T47D (cell line): ENCODE measurements at regions not wholly inside any gene's neighbourhood (a gene's known extent, or its start where the extent isn't known, plus 50 kb on each side); places are given as distances from the start of the nearest gene placed in this dataset.

ENCODE experiments used
- DNase-seq, 2 experiments: peaks; one replicate each; pipeline versions ENCODE4 v3.0.0 to v3.0.0-alpha.2; 2011 to 2012; ENCODE audit warnings: low read depth in 1 of 2, low spot score in 1 of 2
- JUND ChIP-seq: IDR thresholded peaks from 2 replicates; pipeline ENCODE4 v1.6.1; 2012; ENCODE audit warnings: low read depth
- in situ Hi-C: cut with HindIII; loops from 2 replicates; pipeline ENCODE4 v1.10.0; 2016; ENCODE audit warnings: low sequenced_read_pairs, low pct_unique_long_range_greater_than_20kb

DNA sequence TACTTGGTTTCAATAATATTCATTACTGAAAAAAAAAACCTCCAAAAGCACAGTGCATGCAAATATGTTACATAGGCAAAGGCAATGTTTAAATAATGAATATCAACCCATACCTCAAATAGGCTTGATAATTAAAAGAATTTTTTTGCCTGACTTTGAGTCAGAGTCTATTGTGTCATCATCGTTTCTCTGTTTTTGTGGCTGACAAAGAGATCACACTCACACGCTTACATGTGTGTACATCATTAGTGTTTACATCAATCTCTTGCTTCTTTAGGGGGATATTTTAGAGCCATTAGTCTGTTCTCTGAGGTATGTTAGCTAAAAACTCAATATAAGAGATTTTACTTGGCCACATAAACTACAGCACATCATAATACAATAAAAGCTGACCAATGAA, 150.3 kb upstream of the MMADHC start:
- in situ Hi-C loops: no loop called here
- no peak for TF ChIP-seq JUND
- no peak for DNase-seq

DNA sequence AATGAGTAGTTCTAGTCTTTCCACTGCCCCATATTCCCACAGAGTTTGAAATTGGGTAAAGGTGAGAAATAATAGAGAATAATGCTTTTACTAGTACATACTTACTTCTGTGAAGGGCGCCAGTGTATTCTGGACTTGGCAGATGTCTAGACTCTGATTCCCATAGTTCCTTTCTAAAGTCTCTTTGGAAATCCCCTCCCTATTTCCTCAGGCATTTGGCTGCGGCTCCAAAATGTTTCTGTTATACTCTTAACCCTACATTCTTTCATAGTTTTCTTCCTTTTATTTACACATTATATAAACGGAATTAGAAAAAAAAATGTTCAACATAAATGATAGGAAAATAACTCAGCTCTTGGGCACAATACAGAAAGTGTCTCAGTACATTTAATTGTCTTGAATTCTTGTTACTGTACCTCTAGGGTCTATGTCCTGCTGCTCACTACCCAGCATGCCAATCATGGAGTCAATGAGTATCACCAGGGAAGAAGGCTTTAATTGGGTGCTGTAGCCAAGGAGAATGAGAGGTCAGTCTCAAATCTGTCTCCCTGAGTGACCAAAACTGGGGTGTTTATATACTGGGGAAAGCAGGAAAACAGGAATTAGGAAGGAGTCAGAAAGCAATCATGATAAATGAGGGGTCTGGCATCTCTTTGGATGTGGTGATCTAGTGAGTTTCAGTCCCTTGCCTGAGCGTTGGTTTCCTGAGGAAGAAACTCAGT, 147.8 kb upstream of the MMADHC start:
- no peak for TF ChIP-seq JUND
- DNase-seq: no peak
- in situ Hi-C loops: no loop called here

DNA sequence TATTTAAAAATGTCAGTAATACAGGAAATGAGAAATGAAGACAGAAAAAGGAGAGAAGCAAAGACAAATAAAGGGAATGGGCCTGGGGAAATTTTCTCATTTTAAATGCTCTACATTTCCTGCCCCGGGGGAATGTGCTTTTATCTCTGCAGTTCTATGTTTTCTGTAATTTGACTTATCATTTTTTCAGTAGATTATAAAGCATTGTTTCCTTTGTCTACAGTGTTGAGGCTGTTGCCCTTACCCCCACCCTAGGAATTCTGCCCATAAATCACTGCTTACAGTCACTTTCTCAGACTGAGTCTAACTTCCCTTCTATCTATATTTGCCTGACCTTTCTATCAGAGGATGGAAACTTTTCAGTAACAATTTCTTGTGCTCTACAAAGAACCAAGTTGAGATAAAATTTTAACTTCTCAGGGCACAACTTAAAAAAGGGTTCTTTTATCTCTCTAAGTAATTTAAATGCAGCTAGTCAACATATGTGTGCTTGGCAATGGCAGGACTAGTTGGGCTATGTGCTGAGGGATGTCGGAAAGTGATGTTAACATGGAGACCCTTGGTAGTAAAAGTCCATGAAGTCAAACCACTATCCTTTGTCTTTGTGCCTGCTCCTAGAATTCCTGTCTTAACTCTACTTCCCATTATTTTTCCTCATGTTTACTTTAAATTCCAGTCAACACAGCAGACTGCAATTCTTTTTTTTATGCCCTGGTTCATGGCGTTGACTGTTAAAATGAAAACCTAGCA, 146.5 kb upstream of the MMADHC start:
- in situ Hi-C loops: no loop called here
- no peak for DNase-seq
- no peak for TF ChIP-seq JUND

DNA sequence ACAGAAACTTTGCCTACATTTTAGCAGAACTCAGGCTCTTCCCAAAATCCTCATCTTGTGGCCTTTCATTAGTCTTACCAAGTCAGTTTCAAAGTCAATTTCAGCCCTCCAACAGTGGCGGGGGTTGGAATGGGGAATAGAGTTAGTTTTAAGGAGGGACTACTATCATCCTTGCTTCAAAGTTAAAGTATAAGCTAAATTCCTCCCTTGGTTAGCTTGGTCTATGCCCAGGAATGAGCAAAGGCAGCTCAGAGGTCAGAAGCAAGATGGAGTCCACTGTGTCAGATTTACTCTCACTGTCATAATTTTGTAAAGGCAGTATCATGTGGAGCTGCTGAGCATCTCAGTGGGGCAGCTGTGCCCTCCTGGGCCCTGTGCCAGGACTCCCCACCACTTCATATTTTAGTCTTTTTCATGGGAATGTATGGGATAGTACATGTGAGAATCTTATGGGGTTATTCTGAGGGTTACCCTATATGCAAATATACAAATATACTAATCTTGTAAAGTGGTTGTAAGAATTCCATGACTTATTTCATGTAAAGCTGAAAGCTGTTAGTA, 145.2 kb upstream of the MMADHC start:
- in situ Hi-C loops: no loop called here
- no peak for DNase-seq
- no peak for TF ChIP-seq JUND

DNA sequence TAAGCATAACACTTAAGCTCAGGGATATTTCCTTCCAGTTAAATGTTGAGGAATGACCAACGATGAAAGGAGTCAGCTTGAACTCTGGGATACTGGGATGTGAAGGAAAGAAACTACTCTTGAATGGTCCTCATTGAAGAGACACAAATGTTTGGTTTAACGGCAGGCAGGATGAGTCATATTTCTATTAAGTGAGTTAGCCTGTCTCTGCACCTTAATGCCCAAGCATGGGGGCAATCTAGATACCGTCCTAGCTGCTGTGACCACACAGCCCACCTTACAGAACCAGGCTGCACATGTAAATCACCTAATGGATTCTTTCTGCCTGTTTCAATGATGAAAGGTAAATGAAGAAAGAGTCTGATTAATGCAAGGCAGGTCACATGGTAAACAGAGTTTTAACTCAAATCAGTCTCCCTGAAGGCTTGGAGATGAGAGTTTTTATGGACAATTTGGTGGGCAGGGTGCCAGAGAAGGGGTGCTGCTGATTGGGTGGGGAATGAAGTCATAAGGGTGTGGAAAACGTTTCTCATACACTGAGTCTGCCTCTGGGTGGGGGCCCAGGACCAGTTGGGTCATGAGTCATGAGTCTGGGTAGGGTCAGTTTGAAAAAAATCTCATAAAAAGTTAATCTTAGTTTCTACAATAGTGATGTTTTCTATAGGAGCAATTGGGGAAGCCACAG, 144.6 kb upstream of the MMADHC start:
- DNase-seq: no peak
- no peak for TF ChIP-seq JUND
- in situ Hi-C loops: no loop called here

DNA sequence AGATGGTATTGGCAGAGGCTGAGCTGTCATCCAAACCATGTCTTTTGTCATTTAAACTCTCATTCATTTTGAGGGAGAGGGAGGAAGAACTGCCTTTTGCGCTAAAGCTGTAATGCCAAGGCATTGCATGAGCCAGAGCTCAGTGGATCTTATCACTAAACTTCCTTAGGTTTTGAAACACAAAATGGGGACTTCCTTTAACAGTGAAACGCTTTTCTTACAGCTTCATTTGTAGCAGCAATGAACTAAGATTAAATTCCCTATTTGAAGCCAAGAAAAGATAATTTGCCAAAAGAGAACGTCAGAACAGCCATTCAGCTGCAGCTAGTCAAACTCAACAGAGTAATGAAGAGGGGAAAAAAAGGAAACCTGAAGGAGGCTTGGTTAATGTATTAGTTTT, 143.5 kb upstream of the MMADHC start:
- no peak for TF ChIP-seq JUND
- no peak for DNase-seq
- in situ Hi-C loops: no loop called here

DNA sequence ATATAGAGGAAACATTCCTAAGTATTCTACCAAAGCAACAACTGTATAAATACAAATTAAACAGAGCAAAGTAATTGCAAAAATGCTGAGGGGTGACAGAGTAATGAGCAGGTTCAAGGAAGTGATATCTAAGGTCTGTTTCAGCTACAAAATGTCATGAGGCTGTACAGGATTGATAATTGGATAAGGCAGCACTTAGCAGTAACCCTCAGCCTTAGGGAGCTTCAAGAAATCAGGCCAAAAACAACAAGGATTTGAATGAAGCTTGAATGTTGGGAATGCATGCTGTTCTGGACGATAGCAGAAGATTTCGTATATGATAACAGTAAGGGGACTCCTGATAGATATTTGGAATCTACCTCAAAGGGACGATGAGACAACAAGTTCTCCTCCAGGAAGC, 142.0 kb upstream of the MMADHC start:
- in situ Hi-C loops: no loop called here
- TF ChIP-seq JUND: no peak
- no peak for DNase-seq

DNA sequence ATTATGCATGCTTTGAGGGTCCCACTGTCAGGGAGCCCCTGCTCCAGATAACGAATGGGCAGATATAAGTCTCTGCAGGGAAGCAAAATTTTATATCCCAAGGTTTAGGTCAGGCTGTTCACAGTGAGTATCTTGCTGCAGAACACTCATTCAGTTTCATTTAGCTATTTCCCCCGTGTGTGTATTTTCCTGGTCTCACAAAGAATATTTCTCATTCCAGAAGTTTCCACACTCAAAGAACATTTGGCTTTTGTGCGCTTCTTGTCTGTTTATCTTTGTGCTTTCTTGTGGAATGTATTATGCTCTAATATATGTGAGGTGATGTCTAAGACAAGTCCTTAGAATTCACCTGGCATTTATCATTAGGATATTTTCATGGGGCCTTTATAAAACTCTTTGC, 140.4 kb upstream of the MMADHC start:
- in situ Hi-C loops: no loop called here
- TF ChIP-seq JUND: no peak
- DNase-seq: no peak

DNA sequence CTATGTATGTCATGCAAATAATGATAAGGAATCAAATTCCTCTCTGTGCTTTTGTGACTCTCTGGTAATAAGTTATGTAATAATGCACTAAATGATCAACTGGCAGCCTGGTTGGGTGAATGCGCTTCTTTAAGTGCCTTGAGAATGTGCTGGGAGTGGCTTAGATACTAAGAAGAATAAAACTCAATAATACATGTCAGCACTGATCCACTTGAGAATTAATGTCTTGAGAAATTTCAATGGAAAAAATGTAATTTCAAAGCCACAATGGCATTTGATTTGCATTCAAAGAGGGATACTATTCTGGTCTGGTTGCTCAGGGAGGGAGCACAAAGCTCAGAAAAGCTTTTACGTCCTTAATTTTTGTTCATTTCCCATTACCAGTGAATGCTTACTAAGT, 137.7 kb upstream of the MMADHC start:
- in situ Hi-C loops: no loop called here
- TF ChIP-seq JUND: no peak
- DNase-seq: no peak

DNA sequence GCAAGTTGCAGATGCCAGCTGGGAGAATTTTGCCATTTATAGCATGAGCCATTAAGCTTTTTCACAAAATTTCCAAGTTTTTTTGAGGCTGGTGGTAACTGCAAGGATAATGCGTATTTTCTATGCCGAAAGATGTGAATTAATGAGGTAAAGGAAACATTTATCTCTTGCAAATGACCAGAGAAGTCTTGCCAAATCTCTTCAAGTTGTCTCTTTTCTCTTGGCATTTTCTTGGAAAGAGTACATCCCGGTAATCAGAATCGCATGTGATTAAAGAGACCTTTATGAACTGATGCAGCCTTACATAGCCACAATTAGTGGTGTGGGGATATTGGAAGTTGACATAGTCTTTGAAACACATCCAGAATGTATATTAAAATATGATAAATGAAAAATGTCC, 136.5 kb upstream of the MMADHC start:
- TF ChIP-seq JUND: no peak
- in situ Hi-C loops: no loop called here
- DNase-seq: no peak

DNA sequence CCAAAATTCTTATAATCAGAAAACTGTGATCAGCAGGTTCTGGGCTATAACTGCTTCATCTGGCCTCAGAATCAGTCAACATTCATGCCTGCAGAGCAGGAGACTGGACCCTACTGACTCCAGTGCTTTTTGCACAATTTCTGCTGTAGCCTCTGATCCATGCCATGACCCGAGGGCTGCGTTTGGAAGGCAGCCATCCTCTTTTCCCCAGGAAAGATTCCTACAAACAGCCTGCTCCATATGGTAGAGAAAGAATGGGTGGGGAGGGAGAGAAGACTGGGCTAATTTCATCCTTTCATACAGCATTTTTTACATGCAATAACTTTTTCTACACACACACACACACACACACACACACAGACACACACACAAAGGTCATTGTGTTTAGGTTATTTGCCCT, 133.0 kb upstream of the MMADHC start:
- TF ChIP-seq JUND: no peak
- in situ Hi-C loops: no loop called here

DNA sequence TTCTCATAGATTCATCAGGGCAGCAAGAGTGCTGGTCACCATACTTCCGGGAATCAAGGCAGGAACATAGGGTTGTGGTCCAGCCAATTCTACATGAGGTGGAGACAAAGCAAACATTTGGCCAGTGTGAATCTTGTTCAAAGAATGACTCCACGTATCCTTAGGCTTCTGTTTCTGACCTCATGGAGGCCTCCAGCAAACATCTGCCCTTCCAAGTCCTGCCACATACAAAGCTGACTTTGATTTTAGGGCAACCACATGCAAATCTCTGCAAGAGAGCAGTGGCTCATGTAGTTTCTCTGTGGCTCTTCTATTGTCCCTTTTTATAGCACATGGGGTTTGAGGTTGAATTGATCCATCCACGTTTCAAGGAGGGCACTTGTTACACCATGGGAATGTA, 132.1 kb upstream of the MMADHC start:
- no peak for TF ChIP-seq JUND
- in situ Hi-C loops: no loop called here
- no peak for DNase-seq

More for the DNA sequence above, 133.0 kb upstream of the MMADHC start:
- no peak for DNase-seq

DNA sequence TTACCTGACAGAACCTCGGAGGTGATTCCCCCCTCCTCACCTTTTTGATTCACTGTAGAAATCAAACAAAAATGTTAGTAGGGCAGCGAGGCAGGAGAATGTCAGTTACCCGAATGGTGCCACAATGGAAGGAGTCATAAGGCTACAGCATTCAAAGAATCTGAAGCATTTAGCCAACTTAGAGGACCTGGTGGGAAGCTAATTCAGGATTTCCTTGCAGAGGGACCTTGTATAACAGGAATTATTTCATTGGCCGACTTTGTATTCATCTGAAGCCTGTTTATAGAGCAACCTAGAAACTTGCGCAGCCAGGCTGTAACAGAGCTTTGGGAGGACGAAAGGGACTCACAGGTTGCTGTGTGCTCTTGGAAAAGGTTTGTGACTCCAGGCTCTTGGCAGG, 129.1 kb upstream of the MMADHC start:
- no peak for TF ChIP-seq JUND
- DNase-seq: peak in 1 of 2 experiments; percentile 2
- in situ Hi-C loops: no loop called here
